ENCODE measurements at regions not wholly inside any gene's neighbourhood (a gene's known extent, or its start where the extent isn't known, plus 50 kb on each side); places are given as distances from the start of the nearest gene placed in this dataset.

DNA sequence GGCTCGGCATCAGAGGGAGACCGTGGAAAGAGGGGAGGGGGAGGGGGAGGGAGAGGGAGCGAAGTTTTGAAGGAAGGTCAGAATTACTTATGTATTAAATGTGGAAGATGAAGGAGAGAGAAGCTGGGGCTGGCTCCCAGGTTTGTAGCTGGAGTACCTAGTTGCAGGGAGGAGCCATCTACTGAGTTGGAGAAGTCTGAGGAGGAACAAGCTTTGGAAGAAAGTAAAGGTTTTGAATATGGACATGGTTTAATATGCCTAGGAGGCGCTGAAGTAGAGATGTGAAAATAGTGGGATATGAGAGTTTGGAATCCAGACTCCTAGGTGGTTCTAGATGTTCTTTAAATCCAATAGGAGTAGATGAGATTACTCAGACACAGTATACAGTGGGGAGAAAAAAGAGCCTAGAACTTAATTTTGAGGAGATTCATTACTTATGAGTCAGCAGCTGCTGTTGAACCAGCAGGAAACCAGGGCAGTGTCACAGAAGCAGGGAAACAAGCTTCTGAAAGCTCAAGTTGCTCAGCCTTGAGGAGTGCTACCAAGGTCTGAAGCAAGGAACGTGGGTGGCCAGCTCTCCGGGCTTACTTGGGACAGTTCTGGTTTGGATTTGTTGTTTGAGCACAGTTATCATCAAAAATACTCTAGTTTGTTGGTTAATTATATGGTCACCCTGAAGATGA, 149.3 kb downstream of the UTRN start (continued):
- TF ChIP-seq SIN3A (conservative IDR thresholded peaks at IDR 0.05 in 1 of 2, IDR thresholded peaks at IDR 0.05 in 1 of 2; ENCODE audit: low read depth in 1 of 2, low read length in 2 of 2) (no peak), PHF8 (conservative IDR thresholded peaks at IDR 0.05; ENCODE audit: low read depth, low read length) (no peak), POLR2AphosphoS5 (IDR thresholded peaks at IDR 0.05; ENCODE audit: low read depth, low read length) (no peak), ASH2L (IDR thresholded peaks at IDR 0.05; ENCODE audit: low read length) (no peak), CREB1 (IDR thresholded peaks at IDR 0.05) (no peak), CTBP2 (IDR thresholded peaks at IDR 0.05; ENCODE audit: borderline replicate concordance, insufficient read depth, insufficient read length, low read length) (no peak), SUZ12 (IDR thresholded peaks at IDR 0.05; ENCODE audit: low read length) (no peak)

Data from H1 (cell line).